H7 (cell line): ENCODE measurements at regions not wholly inside any gene's neighbourhood (a gene's known extent, or its start where the extent isn't known, plus 50 kb on each side); places are given as distances from the start of the nearest gene placed in this dataset.

ENCODE experiments used
- DNase-seq: peaks from one replicate; pipeline ENCODE4 v3.0.0; 2012
- H3K27me3 ChIP-seq: 2 replicates; pipeline ENCODE4 v1.6.0; 2011; ENCODE audit warnings: mild to moderate bottlenecking, low read length; ENCODE audit not compliant: control insufficient read depth, insufficient read depth
- H3K36me3 ChIP-seq: replicated peaks from 2 replicates; pipeline ENCODE4 v1.5.1; 2011; ENCODE audit warnings: low read length; ENCODE audit not compliant: control insufficient read depth, insufficient read depth
- H3K4me3 ChIP-seq: 2 replicates; pipeline ENCODE4 v1.5.1; 2011; ENCODE audit warnings: low read depth, mild to moderate bottlenecking, control low read depth, low read length, moderate library complexity; ENCODE audit not compliant: insufficient read depth

GRCh38 chr11:135075740-135076139, 663.7 kb upstream of the B3GAT1 start:
- Histone ChIP-seq H3K4me3 (no peak overlapping the region), H3K27me3 (no peaks in the 10 kb centered on the region), H3K36me3 (no peaks in the 10 kb centered on the region)
- peak; percentile 52 for DNase-seq

GRCh38 chr11:135074397-135074998, 662.5 kb upstream of the B3GAT1 start:
- DNase-seq, result no peak
- Histone ChIP-seq H3K27me3 (no peaks in the 10 kb centered on the region), H3K4me3 (no peak overlapping the region), H3K36me3 (no peaks in the 10 kb centered on the region)

GRCh38 chr11:135073870-135074269, 661.8 kb upstream of the B3GAT1 start:
- no peaks in the 10 kb centered on the region for H3K27me3 ChIP-seq
- DNase-seq, result no peak
- no peaks in the 10 kb centered on the region for H3K36me3 ChIP-seq
- H3K4me3 ChIP-seq, result no peak overlapping the region

- no peaks in the 10 kb centered on the region for H3K27me3 ChIP-seq
- no peaks in the 10 kb centered on the region for H3K36me3 ChIP-seq
- DNase-seq, result no peak
- no peak overlapping the region for H3K4me3 ChIP-seq
Measured at GRCh38 chr11:135073381-135073780, 661.3 kb upstream of the B3GAT1 start.

GRCh38 chr11:135069890-135070289, 657.8 kb upstream of the B3GAT1 start:
- DNase-seq, result no peak
- Histone ChIP-seq H3K27me3 (no peaks in the 10 kb centered on the region), H3K36me3 (no peaks in the 10 kb centered on the region)

GRCh38 chr11:135069063-135069462, 657.0 kb upstream of the B3GAT1 start:
- H3K27me3 ChIP-seq, result no peaks in the 10 kb centered on the region
- DNase-seq, result no peak
- H3K36me3 ChIP-seq, result no peaks in the 10 kb centered on the region
- H3K4me3 ChIP-seq, result no peak overlapping the region

More at GRCh38 chr11:135069890-135070289, 657.8 kb upstream of the B3GAT1 start:
- H3K4me3 ChIP-seq, result no peak overlapping the region

GRCh38 chr11:135062994-135063393, 651.0 kb upstream of the B3GAT1 start:
- no peaks in the 10 kb centered on the region for H3K36me3 ChIP-seq
- DNase-seq, result no peak
- H3K27me3 ChIP-seq, result no peaks in the 10 kb centered on the region
- no peak overlapping the region for H3K4me3 ChIP-seq

- no peaks in the 10 kb centered on the region for H3K36me3 ChIP-seq
- H3K27me3 ChIP-seq, result no peaks in the 10 kb centered on the region
- DNase-seq, result no peak
- no peak overlapping the region for H3K4me3 ChIP-seq
Measured at GRCh38 chr11:135061166-135061565, 649.1 kb upstream of the B3GAT1 start.

- Histone ChIP-seq H3K36me3 (no peaks in the 10 kb centered on the region), H3K27me3 (no peaks in the 10 kb centered on the region; the same call in 1 of the 2 replicates), H3K4me3 (no peak overlapping the region)
- no peak for DNase-seq
Measured at GRCh38 chr11:135046986-135047385, 634.9 kb upstream of the B3GAT1 start.

- H3K27me3 ChIP-seq, result no peaks in the 10 kb centered on the region; the same call in 1 of the 2 replicates
- DNase-seq, result no peak
- H3K4me3 ChIP-seq, result no peak overlapping the region
- H3K36me3 ChIP-seq, result no peaks in the 10 kb centered on the region
Measured at GRCh38 chr11:135046556-135046955, 634.5 kb upstream of the B3GAT1 start.

GRCh38 chr11:135043434-135043833, 631.4 kb upstream of the B3GAT1 start:
- DNase-seq, result no peak
- Histone ChIP-seq H3K36me3 (no peaks in the 10 kb centered on the region), H3K27me3 (no peaks in the 10 kb centered on the region; the same call in 1 of the 2 replicates), H3K4me3 (no peak overlapping the region)

GRCh38 chr11:135037828-135038227, 625.8 kb upstream of the B3GAT1 start:
- Histone ChIP-seq H3K27me3 (no peaks in the 10 kb centered on the region), H3K4me3 (no peak overlapping the region)
- DNase-seq, result peak; percentile 37

GRCh38 chr11:135036488-135037297, 624.7 kb upstream of the B3GAT1 start:
- DNase-seq, result no peak

More at GRCh38 chr11:135037828-135038227, 625.8 kb upstream of the B3GAT1 start:
- H3K36me3 ChIP-seq, result no peaks in the 10 kb centered on the region

GRCh38 chr11:135035282-135035681, 623.2 kb upstream of the B3GAT1 start:
- H3K36me3 ChIP-seq, result no peaks in the 10 kb centered on the region
- H3K4me3 ChIP-seq, result no peak overlapping the region
- no peak for DNase-seq
- no peaks in the 10 kb centered on the region for H3K27me3 ChIP-seq

More at GRCh38 chr11:135036488-135037297, 624.7 kb upstream of the B3GAT1 start:
- Histone ChIP-seq H3K4me3 (no peak overlapping the region), H3K36me3 (no peaks in the 10 kb centered on the region), H3K27me3 (no peaks in the 10 kb centered on the region)

- Histone ChIP-seq H3K36me3 (no peaks in the 10 kb centered on the region), H3K27me3 (no peaks in the 10 kb centered on the region), H3K4me3 (no peak overlapping the region)
- peak; percentile 87 for DNase-seq
Measured at GRCh38 chr11:135033540-135033939, 621.5 kb upstream of the B3GAT1 start.
